Caco-2 (cell line): ENCODE measurements at regions not wholly inside any gene's neighbourhood (a gene's known extent, or its start where the extent isn't known, plus 50 kb on each side); places are given as distances from the start of the nearest gene placed in this dataset.

Source experiments
- BruUV-seq: library from RNA; stranded (reverse); fragments of 400-500 nt; replicated peaks from 2 replicates; lab custom pipeline; 2021; lab: Mats Ljungman, UMichigan
- CTCF ChIA-PET: fragments of 300-600 bp; sonication (Branson Sonifier 250); formaldehyde crosslinking; loops from one replicate; lab custom pipeline; 2022; ENCODE audit warnings: antibody characterized with exemption; lab: Charles Lee
- POLR2A ChIA-PET: fragments of 300-600 bp; sonication (Branson Sonifier 250); formaldehyde crosslinking; loops from one replicate; lab custom pipeline; 2022; ENCODE audit warnings: antibody characterized with exemption; lab: Charles Lee
- DNase-seq, 2 experiments: peaks; one replicate each; pipeline versions ENCODE4 v3.0.0 to v3.0.0-alpha.2; 2020 to 2022
- H3K27me3 ChIP-seq: replicated peaks from 2 replicates; pipeline ENCODE4 v1.6.0; 2011; ENCODE audit warnings: low read length; ENCODE audit not compliant: control insufficient read depth, insufficient read depth
- H3K36me3 ChIP-seq: 2 replicates; pipeline ENCODE4 v1.5.1; 2011; ENCODE audit warnings: low read length; ENCODE audit not compliant: control insufficient read depth, insufficient read depth
- H3K4me1 ChIP-seq: fragments of 250-450 bp; sonication (Bioruptor Pico); 2 replicates; pipeline ENCODE4 v1.5.1; 2020; ENCODE audit warnings: mild to moderate bottlenecking
- H3K4me3 ChIP-seq: 2 replicates; pipeline ENCODE4 v1.5.1; 2011; ENCODE audit warnings: low read depth, mild to moderate bottlenecking, control low read depth, low read length
- H3K9me3 ChIP-seq: fragments of 250-450 bp; sonication (Bioruptor Pico); 2 replicates; pipeline ENCODE4 v1.5.1; 2020; ENCODE audit warnings: mild to moderate bottlenecking, moderate library complexity
- H3K27ac Mint-ChIP-seq: one replicate; pipeline ENCODE4 v1.8.0; 2022; ENCODE audit warnings: mixed read lengths; ENCODE audit not compliant: unreplicated experiment
- H3K27me3 Mint-ChIP-seq: one replicate; pipeline ENCODE4 v1.8.0; 2022; ENCODE audit warnings: mixed read lengths; ENCODE audit not compliant: insufficient read depth, unreplicated experiment
- H3K36me3 Mint-ChIP-seq: one replicate; pipeline ENCODE4 v1.8.0; 2022; ENCODE audit warnings: mild to moderate bottlenecking, mixed read lengths; ENCODE audit not compliant: insufficient read depth, unreplicated experiment
- H3K4me1 Mint-ChIP-seq: one replicate; pipeline ENCODE4 v1.8.0; 2022; ENCODE audit warnings: low read depth, mixed read lengths; ENCODE audit not compliant: unreplicated experiment
- H3K4me3 Mint-ChIP-seq: one replicate; pipeline ENCODE4 v1.8.0; 2022; ENCODE audit warnings: mild to moderate bottlenecking, moderate library complexity, mixed read lengths; ENCODE audit not compliant: unreplicated experiment
- H3K9me3 Mint-ChIP-seq: one replicate; pipeline ENCODE4 v1.8.0; 2022; ENCODE audit warnings: mixed read lengths; ENCODE audit not compliant: unreplicated experiment
- intact Hi-C: fragments of 100-400 bp; cut with micrococcal nuclease; formaldehyde crosslinking; loops from one replicate; pipeline ENCODE4 v1.10.0; 2022; ENCODE audit not compliant: unreplicated experiment
- TF ChIP-seq, protein P1 (sequence below), 2 experiments: fragments of 200-600 bp in 1 of 2; IDR thresholded peaks; 1 replicate in 1 of 2; 2 replicates in 1 of 2; pipeline versions ENCODE4 v1.5.1 to v1.8.0; 2011 to 2022; ENCODE audit warnings: antibody characterized with exemption in 1 of 2, control low read depth in 1 of 2, inconsistent platforms in 1 of 2, low read depth in 1 of 2, low read length in 1 of 2, mild to moderate bottlenecking in 1 of 2, moderate library complexity in 1 of 2; ENCODE audit not compliant: insufficient read depth in 1 of 2, severe bottlenecking in 1 of 2, unreplicated experiment in 1 of 2

DNA sequence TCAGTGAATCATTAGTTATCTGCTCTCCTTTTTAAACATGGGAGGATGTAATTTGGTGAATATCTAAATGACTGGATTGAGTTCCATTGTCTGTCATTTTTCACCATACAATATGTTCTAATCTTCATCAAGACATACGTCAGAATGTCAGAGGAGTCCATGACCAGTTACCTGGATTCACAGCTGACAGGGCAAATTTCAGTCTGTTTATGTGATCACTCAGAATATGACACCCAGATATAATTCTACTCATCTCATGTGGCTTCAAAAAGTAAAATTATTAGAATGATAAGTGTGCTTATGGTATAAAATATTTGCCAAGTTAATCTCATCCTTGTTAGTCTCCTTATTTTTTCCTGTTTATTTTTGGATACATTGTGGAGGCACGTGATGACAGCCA is 150.2 kb downstream of the CDC14C start:
- H3K9me3 ChIP-seq, result no peaks in the 10 kb centered on the region
- no peak overlapping the region for H3K4me3 ChIP-seq
- Mint-ChIP-seq H3K4me3 (no peak overlapping the region), H3K9me3 (peaks cover 6% of the 10 kb centered on the region), H3K4me1 (no peaks in the 10 kb centered on the region), H3K36me3 (no peaks in the 10 kb centered on the region), H3K27ac (no peak overlapping the region), H3K27me3 (no peaks in the 10 kb centered on the region)
- CTCF ChIA-PET, result no interaction called here
- TF ChIP-seq, protein P1, sequence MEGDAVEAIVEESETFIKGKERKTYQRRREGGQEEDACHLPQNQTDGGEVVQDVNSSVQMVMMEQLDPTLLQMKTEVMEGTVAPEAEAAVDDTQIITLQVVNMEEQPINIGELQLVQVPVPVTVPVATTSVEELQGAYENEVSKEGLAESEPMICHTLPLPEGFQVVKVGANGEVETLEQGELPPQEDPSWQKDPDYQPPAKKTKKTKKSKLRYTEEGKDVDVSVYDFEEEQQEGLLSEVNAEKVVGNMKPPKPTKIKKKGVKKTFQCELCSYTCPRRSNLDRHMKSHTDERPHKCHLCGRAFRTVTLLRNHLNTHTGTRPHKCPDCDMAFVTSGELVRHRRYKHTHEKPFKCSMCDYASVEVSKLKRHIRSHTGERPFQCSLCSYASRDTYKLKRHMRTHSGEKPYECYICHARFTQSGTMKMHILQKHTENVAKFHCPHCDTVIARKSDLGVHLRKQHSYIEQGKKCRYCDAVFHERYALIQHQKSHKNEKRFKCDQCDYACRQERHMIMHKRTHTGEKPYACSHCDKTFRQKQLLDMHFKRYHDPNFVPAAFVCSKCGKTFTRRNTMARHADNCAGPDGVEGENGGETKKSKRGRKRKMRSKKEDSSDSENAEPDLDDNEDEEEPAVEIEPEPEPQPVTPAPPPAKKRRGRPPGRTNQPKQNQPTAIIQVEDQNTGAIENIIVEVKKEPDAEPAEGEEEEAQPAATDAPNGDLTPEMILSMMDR (IDR thresholded peaks at IDR 0.05; ENCODE audit: insufficient read depth in 1 of 2, low read depth in 1 of 2, low read length in 1 of 2, severe bottlenecking in 1 of 2, unreplicated experiment in 1 of 2), result no peak
- no peaks in the 10 kb centered on the region for H3K27me3 ChIP-seq
- POLR2A ChIA-PET, result no interaction called here
- BruUV-seq, result no TSS peak
- intact Hi-C loops, result no loop called here
- H3K4me1 ChIP-seq, result no peaks in the 10 kb centered on the region
- no peaks in the 10 kb centered on the region for H3K36me3 ChIP-seq
- no peak for DNase-seq

DNA sequence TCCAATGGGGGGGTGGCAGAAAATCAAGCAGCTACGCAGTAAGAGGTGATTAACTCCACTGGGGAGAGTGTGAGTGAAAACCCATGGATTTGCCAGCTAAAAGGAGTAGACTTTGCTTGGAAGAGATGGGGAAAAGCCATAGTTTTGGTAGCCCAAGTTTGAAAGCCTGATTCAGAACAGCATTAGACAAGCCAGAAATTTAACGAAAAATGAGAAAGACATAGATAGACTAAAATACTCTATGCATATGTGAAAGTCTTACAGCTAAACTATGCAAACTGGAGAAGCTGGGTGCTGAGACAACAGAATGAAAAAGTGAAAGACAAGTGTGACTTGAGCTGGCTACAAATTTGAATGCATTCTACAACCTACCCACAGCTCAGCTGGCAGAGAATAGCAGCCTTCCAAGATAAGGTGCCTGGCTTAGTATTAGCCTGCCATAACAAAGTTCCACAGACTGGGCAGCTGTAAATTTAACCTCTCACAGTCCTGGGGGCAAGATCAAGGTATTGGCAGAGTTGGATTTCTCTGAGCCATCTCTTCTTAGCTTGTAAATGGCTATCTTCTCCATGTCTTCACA is 156.6 kb downstream of the CDC14C start:
- H3K36me3 Mint-ChIP-seq, result no peaks in the 10 kb centered on the region
- H3K27ac Mint-ChIP-seq, result no peak overlapping the region
- peaks cover 6% of the 10 kb centered on the region for H3K9me3 Mint-ChIP-seq
- Histone ChIP-seq H3K4me3 (no peak overlapping the region), H3K9me3 (no peaks in the 10 kb centered on the region), H3K27me3 (no peaks in the 10 kb centered on the region), H3K36me3 (no peaks in the 10 kb centered on the region), H3K4me1 (no peaks in the 10 kb centered on the region)
- no TSS peak for BruUV-seq
- H3K4me3 Mint-ChIP-seq, result no peak overlapping the region
- no peak for DNase-seq
- no peaks in the 10 kb centered on the region for H3K27me3 Mint-ChIP-seq
- TF ChIP-seq, protein P1 (IDR thresholded peaks at IDR 0.05; ENCODE audit: insufficient read depth in 1 of 2, low read depth in 1 of 2, low read length in 1 of 2, severe bottlenecking in 1 of 2, unreplicated experiment in 1 of 2), result no peak
- intact Hi-C loops, result no loop called here
- H3K4me1 Mint-ChIP-seq, result no peaks in the 10 kb centered on the region
- ChIA-PET POLR2A (no interaction called here), CTCF (interaction anchor here (0.5 kb wide), 1 partner anchor 250 kb away, joined by 8 read pairs; no protein-coding TSS in a partner anchor)

DNA sequence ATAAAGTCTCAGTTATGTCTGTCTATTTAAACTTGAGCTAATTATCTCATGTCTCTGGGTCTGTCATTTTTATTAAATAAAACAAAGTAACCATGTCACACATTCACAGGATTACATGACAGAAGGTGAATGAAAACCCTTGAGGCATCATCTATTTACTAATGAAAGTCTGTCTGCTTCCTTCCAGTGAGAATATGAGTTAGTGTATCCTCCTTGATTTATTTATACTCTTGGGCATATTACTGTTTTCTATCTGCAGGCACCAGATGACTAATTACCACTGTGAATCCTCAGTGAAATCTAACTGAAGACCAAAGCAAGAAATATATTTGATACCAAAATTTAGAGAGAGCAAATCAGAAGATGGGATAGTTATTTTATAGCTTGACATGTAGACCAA is 163.7 kb downstream of the CDC14C start:
- no peak overlapping the region for H3K4me3 ChIP-seq
- Mint-ChIP-seq H3K27ac (no peak overlapping the region), H3K36me3 (no peaks in the 10 kb centered on the region), H3K4me3 (no peak overlapping the region), H3K4me1 (no peaks in the 10 kb centered on the region), H3K27me3 (no peaks in the 10 kb centered on the region), H3K9me3 (no peaks in the 10 kb centered on the region)
- TF ChIP-seq, protein P1 (IDR thresholded peaks at IDR 0.05; ENCODE audit: insufficient read depth in 1 of 2, low read depth in 1 of 2, low read length in 1 of 2, severe bottlenecking in 1 of 2, unreplicated experiment in 1 of 2), result no peak
- H3K4me1 ChIP-seq, result no peaks in the 10 kb centered on the region
- POLR2A ChIA-PET, result no interaction called here
- no TSS peak for BruUV-seq
- intact Hi-C loops, result no loop called here
- no peaks in the 10 kb centered on the region for H3K9me3 ChIP-seq
- no peak for DNase-seq
- CTCF ChIA-PET, result no interaction called here
- H3K36me3 ChIP-seq, result no peaks in the 10 kb centered on the region
- no peaks in the 10 kb centered on the region for H3K27me3 ChIP-seq
